Nephron progenitor cell (in vitro differentiated cells): ENCODE measurements at regions not wholly inside any gene's neighbourhood (a gene's known extent, or its start where the extent isn't known, plus 50 kb on each side); places are given as distances from the start of the nearest gene placed in this dataset.
A peak's percentile ranks its signal among the peaks of the same experiment; 100 is the strongest.

Experiments used
- DNase-seq: peaks from one replicate; pipeline ENCODE4 v3.0.0; 2021
- H3K27ac Mint-ChIP-seq: 2 replicates; pipeline ENCODE4 v1.8.0; 2021; ENCODE audit warnings: mild to moderate bottlenecking, moderate library complexity, mixed read lengths
- H3K27me3 Mint-ChIP-seq: 2 replicates; pipeline ENCODE4 v1.8.0; 2021; ENCODE audit warnings: mild to moderate bottlenecking, low read depth, mixed read lengths; ENCODE audit not compliant: poor library complexity
- H3K36me3 Mint-ChIP-seq: 2 replicates; pipeline ENCODE4 v1.8.0; 2021; ENCODE audit warnings: low read depth, mixed read lengths
- H3K4me1 Mint-ChIP-seq: 2 replicates; pipeline ENCODE4 v1.8.0; 2021; ENCODE audit warnings: mixed read lengths
- H3K4me3 Mint-ChIP-seq: 2 replicates; pipeline ENCODE4 v1.8.0; 2021; ENCODE audit warnings: mild to moderate bottlenecking, moderate library complexity, mixed read lengths
- H3K9me3 Mint-ChIP-seq: 2 replicates; pipeline ENCODE4 v1.8.0; 2021; ENCODE audit warnings: mild to moderate bottlenecking, moderate library complexity, mixed read lengths
- CTCF ChIP-seq: fragments of 200-600 bp; sonication (generic); IDR thresholded peaks from 2 replicates; pipeline ENCODE4 v1.5.0; 2021; ENCODE audit warnings: antibody characterized with exemption

GRCh38 chr12:126086242-126086641, 1021.0 kb downstream of the AACS start:
- peaks cover 28% of the 10 kb centered on the region for H3K9me3 Mint-ChIP-seq
- no peak for TF ChIP-seq CTCF
- peaks cover 4% of the 10 kb centered on the region for H3K4me1 Mint-ChIP-seq
- H3K36me3 Mint-ChIP-seq = no peaks in the 10 kb centered on the region
- peaks cover 19% of the 10 kb centered on the region for H3K27me3 Mint-ChIP-seq
- no peak overlapping the region for H3K4me3 Mint-ChIP-seq
- no peak for DNase-seq
- no peak overlapping the region for H3K27ac Mint-ChIP-seq

- H3K9me3 Mint-ChIP-seq = peaks cover 21% of the 10 kb centered on the region
- no peaks in the 10 kb centered on the region for H3K36me3 Mint-ChIP-seq
- peaks cover 14% of the 10 kb centered on the region for H3K27me3 Mint-ChIP-seq
- H3K4me1 Mint-ChIP-seq = peaks cover 4% of the 10 kb centered on the region
- no peak for TF ChIP-seq CTCF
- DNase-seq = no peak
- no peak overlapping the region for H3K4me3 Mint-ChIP-seq
- H3K27ac Mint-ChIP-seq = no peak overlapping the region
These were observed 1022.5 kb downstream of the AACS start for GRCh38 chr12:126087692-126088091.

GRCh38 chr12:126093908-126094307, 1028.7 kb downstream of the AACS start:
- Mint-ChIP-seq H3K4me1 (no peaks in the 10 kb centered on the region), H3K4me3 (no peak overlapping the region), H3K9me3 (peaks cover 7% of the 10 kb centered on the region), H3K36me3 (no peaks in the 10 kb centered on the region), H3K27ac (no peak overlapping the region), H3K27me3 (peaks cover 9% of the 10 kb centered on the region)
- DNase-seq = peak; percentile 31
- TF ChIP-seq CTCF = no peak

GRCh38 chr12:126095748-126096510, 1030.7 kb downstream of the AACS start:
- TF ChIP-seq CTCF = no peak
- Mint-ChIP-seq H3K4me1 (no peaks in the 10 kb centered on the region), H3K9me3 (peaks cover 11% of the 10 kb centered on the region), H3K27me3 (peaks cover 9% of the 10 kb centered on the region), H3K27ac (no peak overlapping the region), H3K36me3 (no peaks in the 10 kb centered on the region), H3K4me3 (no peak overlapping the region)
- no peak for DNase-seq

GRCh38 chr12:126106706-126107105, 1041.5 kb downstream of the AACS start:
- Mint-ChIP-seq H3K27ac (no peak overlapping the region), H3K27me3 (peaks cover 18% of the 10 kb centered on the region), H3K36me3 (no peaks in the 10 kb centered on the region), H3K9me3 (peaks cover 9% of the 10 kb centered on the region), H3K4me1 (no peaks in the 10 kb centered on the region), H3K4me3 (no peak overlapping the region)
- no peak for TF ChIP-seq CTCF
- no peak for DNase-seq

GRCh38 chr12:126107659-126108058, 1042.4 kb downstream of the AACS start:
- TF ChIP-seq CTCF = no peak
- H3K4me3 Mint-ChIP-seq = peak overlapping the region; percentile 8
- H3K9me3 Mint-ChIP-seq = peaks cover 4% of the 10 kb centered on the region
- H3K27ac Mint-ChIP-seq = no peak overlapping the region
- no peaks in the 10 kb centered on the region for H3K36me3 Mint-ChIP-seq
- no peaks in the 10 kb centered on the region for H3K4me1 Mint-ChIP-seq
- H3K27me3 Mint-ChIP-seq = peaks cover 22% of the 10 kb centered on the region
- DNase-seq = no peak
